ENCODE measurements at regions not wholly inside any gene's neighbourhood (a gene's known extent, or its start where the extent isn't known, plus 50 kb on each side); places are given as distances from the start of the nearest gene placed in this dataset.
"Not testable (repeated sequence)": the region's sequence is repeated elsewhere in the genome, so short reads cannot be mapped to it uniquely, and the experiment has no call there.

GRCh38 chr3:22731901-22732300, 471.2 kb upstream of the UBE2E2 start:
- Histone ChIP-seq H3K27me3 (ENCODE audit: control insufficient read depth, insufficient read depth, low read length) (no peaks in the 10 kb centered on the region), H3K79me2 (no peaks in the 10 kb centered on the region), H3K9ac (no peak overlapping the region), H3K9me3 (ENCODE audit: control insufficient read depth, low read length) (no peaks in the 10 kb centered on the region), H3K4me3 (ENCODE audit: low read depth, low read length) (no peak overlapping the region), H3K36me3 (ENCODE audit: control insufficient read depth, insufficient read depth, low read length) (no peaks in the 10 kb centered on the region), H2AFZ (no peak overlapping the region), H3K4me2 (ENCODE audit: low read length) (no peak overlapping the region), H3K4me1 (no peaks in the 10 kb centered on the region), H3K27ac (no peak overlapping the region)
- TF ChIP-seq CTCF (IDR thresholded peaks at IDR 0.05): no peak

GRCh38 chr3:22732641-22733040, 470.5 kb upstream of the UBE2E2 start:
- Histone ChIP-seq H3K27ac (no peak overlapping the region), H2AFZ (no peak overlapping the region), H3K4me2 (ENCODE audit: low read length) (no peak overlapping the region), H3K36me3 (ENCODE audit: control insufficient read depth, insufficient read depth, low read length) (no peaks in the 10 kb centered on the region), H3K9ac (no peak overlapping the region), H3K4me3 (ENCODE audit: low read depth, low read length) (no peak overlapping the region), H3K4me1 (no peaks in the 10 kb centered on the region), H3K27me3 (ENCODE audit: control insufficient read depth, insufficient read depth, low read length) (no peaks in the 10 kb centered on the region), H3K79me2 (no peaks in the 10 kb centered on the region), H3K9me3 (ENCODE audit: control insufficient read depth, low read length) (no peaks in the 10 kb centered on the region)
- TF ChIP-seq CTCF (IDR thresholded peaks at IDR 0.05): no peak

GRCh38 chr3:22734207-22734606, 468.9 kb upstream of the UBE2E2 start:
- no peak overlapping the region for H3K4me2 ChIP-seq (ENCODE audit: low read length)
- no peak overlapping the region for H3K27ac ChIP-seq
- H3K9ac ChIP-seq: no peak overlapping the region
- TF ChIP-seq CTCF (IDR thresholded peaks at IDR 0.05): no peak
- no peaks in the 10 kb centered on the region for H3K36me3 ChIP-seq (ENCODE audit: control insufficient read depth, insufficient read depth, low read length)
- no peak overlapping the region for H2AFZ ChIP-seq
- H3K27me3 ChIP-seq (ENCODE audit: control insufficient read depth, insufficient read depth, low read length): no peaks in the 10 kb centered on the region
- H3K9me3 ChIP-seq (ENCODE audit: control insufficient read depth, low read length): no peaks in the 10 kb centered on the region
- no peaks in the 10 kb centered on the region for H3K79me2 ChIP-seq
- no peak overlapping the region for H3K4me3 ChIP-seq (ENCODE audit: low read depth, low read length)
- no peaks in the 10 kb centered on the region for H3K4me1 ChIP-seq

GRCh38 chr3:22734756-22735155, 468.4 kb upstream of the UBE2E2 start:
- H3K4me2 ChIP-seq (ENCODE audit: low read length): no peak overlapping the region
- H3K4me3 ChIP-seq (ENCODE audit: low read depth, low read length): no peak overlapping the region
- H3K9ac ChIP-seq: no peak overlapping the region
- H3K27me3 ChIP-seq (ENCODE audit: control insufficient read depth, insufficient read depth, low read length): no peaks in the 10 kb centered on the region
- no peaks in the 10 kb centered on the region for H3K9me3 ChIP-seq (ENCODE audit: control insufficient read depth, low read length)
- H3K36me3 ChIP-seq (ENCODE audit: control insufficient read depth, insufficient read depth, low read length): no peaks in the 10 kb centered on the region
- TF ChIP-seq CTCF (IDR thresholded peaks at IDR 0.05): no peak
- no peaks in the 10 kb centered on the region for H3K4me1 ChIP-seq
- no peak overlapping the region for H3K27ac ChIP-seq
- H2AFZ ChIP-seq: no peak overlapping the region
- H3K79me2 ChIP-seq: no peaks in the 10 kb centered on the region

GRCh38 chr3:22735373-22735772, 467.8 kb upstream of the UBE2E2 start:
- H3K79me2 ChIP-seq: no peaks in the 10 kb centered on the region
- H3K4me1 ChIP-seq: no peaks in the 10 kb centered on the region
- H3K36me3 ChIP-seq (ENCODE audit: control insufficient read depth, insufficient read depth, low read length): no peaks in the 10 kb centered on the region
- no peak overlapping the region for H2AFZ ChIP-seq
- no peak overlapping the region for H3K9ac ChIP-seq
- no peak overlapping the region for H3K4me3 ChIP-seq (ENCODE audit: low read depth, low read length)
- no peak overlapping the region for H3K27ac ChIP-seq
- H3K4me2 ChIP-seq (ENCODE audit: low read length): no peak overlapping the region
- H3K27me3 ChIP-seq (ENCODE audit: control insufficient read depth, insufficient read depth, low read length): no peaks in the 10 kb centered on the region
- TF ChIP-seq CTCF (IDR thresholded peaks at IDR 0.05): no peak
- no peaks in the 10 kb centered on the region for H3K9me3 ChIP-seq (ENCODE audit: control insufficient read depth, low read length)

- H3K9me3 ChIP-seq (ENCODE audit: control insufficient read depth, low read length); H3K27me3 ChIP-seq (ENCODE audit: control insufficient read depth, insufficient read depth, low read length); H3K4me2 ChIP-seq (ENCODE audit: low read length); H3K79me2 ChIP-seq; H2AFZ ChIP-seq; H3K27ac ChIP-seq; H3K9ac ChIP-seq; H3K4me1 ChIP-seq; H3K4me3 ChIP-seq (ENCODE audit: low read depth, low read length); H3K36me3 ChIP-seq (ENCODE audit: control insufficient read depth, insufficient read depth, low read length): not testable (repeated sequence)
These were observed 459.7 kb upstream of the UBE2E2 start for GRCh38 chr3:22743386-22743785.

All from parathyroid adenoma (tissue), 2 donors.